T-helper 2 cell treated with Interferon-gamma antibody and Interleukin-4, amounts not matched to agents 5 μg/mL and 100 μg/mL, for 36 hours (primary cell): ENCODE measurements at regions not wholly inside any gene's neighbourhood (a gene's known extent, or its start where the extent isn't known, plus 50 kb on each side); places are given as distances from the start of the nearest gene placed in this dataset.

Experiments used
- DNase-seq: peaks from one replicate; pipeline ENCODE4 v3.0.0; 2021; ENCODE audit warnings: low spot score
- H3K27ac Mint-ChIP-seq: one replicate; pipeline ENCODE4 v1.8.0; 2021; ENCODE audit warnings: mild to moderate bottlenecking, mixed read lengths
- H3K27me3 Mint-ChIP-seq: one replicate; pipeline ENCODE4 v1.8.0; 2021; ENCODE audit warnings: low read depth, mixed read lengths
- H3K36me3 Mint-ChIP-seq: one replicate; pipeline ENCODE4 v1.8.0; 2021; ENCODE audit warnings: low read depth, mixed read lengths
- H3K4me1 Mint-ChIP-seq: one replicate; pipeline ENCODE4 v1.8.0; 2021; ENCODE audit warnings: low read depth, mixed read lengths
- H3K4me3 Mint-ChIP-seq: one replicate; pipeline ENCODE4 v1.8.0; 2022; ENCODE audit warnings: mild to moderate bottlenecking, moderate library complexity, mixed read lengths
- H3K9me3 Mint-ChIP-seq: one replicate; pipeline ENCODE4 v1.8.0; 2021; ENCODE audit warnings: mixed read lengths

DNA sequence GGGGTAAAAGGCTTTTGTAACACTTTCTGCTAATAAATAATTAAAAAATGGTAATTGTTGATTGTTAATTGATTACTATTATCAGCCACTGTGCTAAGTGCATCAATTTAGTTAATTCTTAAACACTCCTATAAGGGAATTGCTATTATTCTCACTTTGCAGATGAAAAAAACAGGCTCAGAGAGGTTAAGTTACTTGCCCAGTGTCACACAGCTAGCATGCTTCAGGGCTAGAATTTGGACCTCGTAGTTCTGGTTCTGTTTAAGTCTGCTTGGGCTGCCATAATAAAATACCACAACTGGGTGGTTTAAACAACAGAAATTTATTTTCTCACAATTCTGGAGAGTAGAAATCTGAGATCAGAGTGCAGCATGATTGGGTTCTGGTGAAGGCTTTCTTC, 164.8 kb upstream of the TBX18 start:
- no peaks in the 10 kb centered on the region for H3K27me3 Mint-ChIP-seq
- no peaks in the 10 kb centered on the region for H3K36me3 Mint-ChIP-seq
- no peaks in the 10 kb centered on the region for H3K9me3 Mint-ChIP-seq
- H3K4me3 Mint-ChIP-seq: no peak overlapping the region
- no peaks in the 10 kb centered on the region for H3K4me1 Mint-ChIP-seq
- no peak overlapping the region for H3K27ac Mint-ChIP-seq
- DNase-seq: no peak

DNA sequence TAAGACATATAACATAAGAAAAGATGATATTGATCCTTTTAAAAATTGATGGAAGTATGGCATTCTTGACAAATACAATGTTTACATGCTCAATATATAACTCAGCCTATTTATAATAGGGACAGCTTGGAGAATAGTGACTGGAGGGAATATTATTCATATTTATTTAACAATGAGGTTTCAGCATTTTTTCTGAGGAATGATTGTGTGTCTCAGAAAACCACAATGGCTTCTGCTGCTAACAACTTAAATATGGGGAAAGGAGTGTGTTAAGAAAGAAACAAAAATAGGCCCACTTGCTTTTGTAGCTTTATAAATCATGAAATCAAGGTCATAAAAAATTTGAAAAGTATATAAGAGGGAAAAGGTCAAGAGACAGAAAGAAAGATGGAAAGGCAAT, 163.2 kb upstream of the TBX18 start:
- Mint-ChIP-seq H3K4me1 (no peaks in the 10 kb centered on the region), H3K36me3 (no peaks in the 10 kb centered on the region), H3K27ac (no peak overlapping the region), H3K27me3 (no peaks in the 10 kb centered on the region), H3K9me3 (no peaks in the 10 kb centered on the region), H3K4me3 (no peak overlapping the region)
- DNase-seq: no peak

DNA sequence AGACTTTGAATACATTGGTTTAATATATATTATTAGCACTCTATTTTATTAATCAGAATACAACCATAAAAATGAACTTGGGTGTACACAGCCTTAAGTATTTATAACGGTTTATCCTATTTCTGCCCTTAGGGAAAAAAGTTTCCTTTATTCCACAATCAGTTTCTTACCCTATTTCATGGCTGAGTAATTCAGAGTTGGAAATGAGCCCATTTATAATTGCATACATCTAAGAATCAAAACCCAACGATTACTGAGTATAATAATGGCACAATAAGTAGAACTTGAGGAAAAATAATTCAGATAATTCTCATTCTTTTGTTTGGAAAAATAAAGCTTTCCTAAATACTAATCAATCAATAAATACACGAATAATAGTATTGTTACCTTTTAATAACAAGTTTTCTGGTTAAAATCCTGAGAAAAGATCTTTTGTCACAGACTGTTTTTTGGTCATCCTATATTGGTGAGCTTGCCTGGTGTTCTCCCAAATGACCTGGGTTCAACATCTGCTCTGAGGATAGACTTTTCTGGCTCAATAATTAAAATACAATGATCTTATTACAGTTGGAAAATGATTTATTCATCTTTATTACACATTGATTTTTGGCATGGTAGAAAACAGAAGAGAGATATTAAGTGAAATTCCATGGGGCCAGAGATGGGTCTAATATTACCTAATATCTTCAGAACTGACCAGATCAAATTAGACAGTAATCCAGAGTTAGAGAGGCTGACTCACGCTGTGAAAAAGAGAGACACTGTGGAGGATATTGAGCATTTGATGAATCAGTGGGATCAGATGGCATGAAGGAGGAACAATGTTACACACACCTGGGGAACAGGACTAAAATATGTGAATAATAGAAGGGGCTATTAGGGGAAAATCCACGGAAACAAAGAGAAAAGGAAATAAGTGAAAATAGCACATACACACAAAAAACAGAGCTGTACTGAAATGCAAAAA, 162.1 kb upstream of the TBX18 start:
- H3K4me3 Mint-ChIP-seq: no peak overlapping the region
- no peak overlapping the region for H3K27ac Mint-ChIP-seq
- no peaks in the 10 kb centered on the region for H3K27me3 Mint-ChIP-seq
- no peaks in the 10 kb centered on the region for H3K4me1 Mint-ChIP-seq
- no peaks in the 10 kb centered on the region for H3K9me3 Mint-ChIP-seq
- H3K36me3 Mint-ChIP-seq: no peaks in the 10 kb centered on the region
- no peak for DNase-seq

DNA sequence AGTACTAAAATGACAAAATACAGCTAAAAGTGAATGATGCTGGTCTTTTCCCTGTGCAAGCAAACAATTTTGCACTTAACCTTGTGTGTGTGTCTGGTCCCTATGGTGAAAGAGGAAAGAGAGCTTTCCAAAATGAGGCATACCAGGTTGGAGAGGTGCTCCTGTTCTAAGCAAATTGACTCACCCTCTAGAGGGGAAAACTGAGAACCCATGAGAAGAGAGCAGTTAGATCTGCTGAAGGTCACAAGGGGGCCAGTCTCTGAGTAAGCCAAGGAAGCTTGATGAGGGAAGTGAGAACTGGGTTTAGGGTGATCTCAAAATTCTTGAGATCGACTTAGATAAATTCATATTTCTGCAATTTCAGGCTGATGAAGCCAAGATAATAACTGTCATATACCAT, 157.5 kb upstream of the TBX18 start:
- Mint-ChIP-seq H3K9me3 (no peaks in the 10 kb centered on the region), H3K27ac (no peak overlapping the region), H3K36me3 (no peaks in the 10 kb centered on the region), H3K27me3 (no peaks in the 10 kb centered on the region), H3K4me1 (no peaks in the 10 kb centered on the region), H3K4me3 (no peak overlapping the region)
- DNase-seq: no peak

DNA sequence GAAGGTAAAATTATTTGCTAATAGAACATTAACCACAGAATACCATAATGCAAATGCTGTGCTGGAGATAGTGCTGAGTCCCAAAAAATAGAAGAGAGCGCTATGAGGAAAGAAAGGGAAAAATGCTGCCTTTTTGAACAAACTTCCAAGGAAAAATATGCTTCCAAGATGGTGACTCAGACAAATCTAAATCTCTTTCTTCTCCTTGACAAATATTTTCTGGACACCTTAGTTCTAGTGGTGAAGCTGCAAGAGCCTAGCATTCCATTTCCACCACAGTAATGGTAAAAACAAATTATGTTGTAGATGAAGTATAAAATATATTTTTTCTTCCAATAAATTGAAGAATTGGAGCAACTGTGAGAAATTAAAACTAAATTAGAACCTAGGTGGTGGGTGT, 155.6 kb upstream of the TBX18 start:
- H3K27me3 Mint-ChIP-seq: no peaks in the 10 kb centered on the region
- no peak overlapping the region for H3K4me3 Mint-ChIP-seq
- H3K9me3 Mint-ChIP-seq: no peaks in the 10 kb centered on the region
- no peaks in the 10 kb centered on the region for H3K36me3 Mint-ChIP-seq
- H3K4me1 Mint-ChIP-seq: no peaks in the 10 kb centered on the region
- H3K27ac Mint-ChIP-seq: no peak overlapping the region
- no peak for DNase-seq

DNA sequence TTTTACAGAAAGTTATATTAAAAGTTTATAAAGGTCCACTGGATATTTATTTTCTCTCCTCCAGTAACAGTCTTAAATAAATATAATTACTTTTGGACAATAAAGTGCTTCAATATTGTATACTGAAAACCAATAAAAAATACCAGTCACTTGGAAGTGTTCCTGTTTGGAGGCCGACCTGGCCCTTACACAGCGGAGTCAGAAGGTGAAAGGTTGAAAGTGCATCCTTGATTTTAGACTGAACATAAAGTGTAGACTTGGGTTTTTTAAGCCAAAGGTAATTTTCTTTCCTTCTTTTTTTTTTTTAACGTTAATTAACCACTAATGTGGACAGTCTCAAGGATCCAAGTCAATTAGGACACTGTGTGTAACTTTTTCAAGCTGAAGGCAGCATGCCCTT, 152.3 kb upstream of the TBX18 start:
- no peak for DNase-seq
- Mint-ChIP-seq H3K4me3 (no peak overlapping the region), H3K9me3 (no peaks in the 10 kb centered on the region), H3K36me3 (no peaks in the 10 kb centered on the region), H3K4me1 (no peaks in the 10 kb centered on the region), H3K27me3 (no peaks in the 10 kb centered on the region), H3K27ac (no peak overlapping the region)

DNA sequence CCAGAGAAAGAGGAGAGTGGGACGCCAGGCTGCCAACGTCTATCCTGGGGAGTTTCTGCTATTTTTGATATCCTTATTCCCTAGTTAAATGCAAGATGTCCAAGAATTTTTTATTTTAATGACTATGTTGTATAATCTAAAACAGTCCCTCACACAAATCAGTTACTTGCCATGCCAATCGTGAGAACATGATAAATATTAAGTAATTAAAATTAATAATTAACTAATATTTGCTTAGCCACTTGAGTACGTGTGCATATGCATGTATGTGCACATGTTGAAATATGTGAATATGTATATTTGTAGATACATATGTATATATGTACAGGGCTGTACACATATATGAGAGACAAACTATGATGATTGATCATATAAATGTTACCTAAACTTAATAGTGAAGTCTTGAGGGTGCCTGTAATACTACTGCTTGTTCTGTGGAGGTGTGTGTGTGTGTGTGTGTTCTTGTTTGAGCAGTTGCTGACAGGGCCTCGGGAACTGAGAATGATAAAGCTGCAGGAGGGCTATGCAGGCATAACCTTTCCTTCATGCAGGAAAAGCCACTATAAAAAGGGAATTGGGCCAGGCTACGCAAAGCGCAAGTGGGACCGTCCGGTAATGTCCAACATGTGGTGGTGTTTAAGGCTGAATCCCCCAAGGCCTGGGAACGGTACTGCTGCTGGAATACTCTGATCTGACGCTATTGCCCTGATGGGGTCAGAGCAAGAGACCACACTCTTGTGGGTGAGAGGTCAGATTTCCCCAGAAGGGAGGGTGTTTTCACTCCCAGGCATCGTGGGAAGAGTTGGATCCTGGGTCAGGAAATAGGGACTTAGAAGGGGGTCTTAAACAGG, 148.3 kb upstream of the TBX18 start:
- Mint-ChIP-seq H3K4me1 (no peaks in the 10 kb centered on the region), H3K27me3 (no peaks in the 10 kb centered on the region), H3K36me3 (no peaks in the 10 kb centered on the region), H3K27ac (no peak overlapping the region), H3K4me3 (no peak overlapping the region), H3K9me3 (no peaks in the 10 kb centered on the region)
- DNase-seq: no peak

DNA sequence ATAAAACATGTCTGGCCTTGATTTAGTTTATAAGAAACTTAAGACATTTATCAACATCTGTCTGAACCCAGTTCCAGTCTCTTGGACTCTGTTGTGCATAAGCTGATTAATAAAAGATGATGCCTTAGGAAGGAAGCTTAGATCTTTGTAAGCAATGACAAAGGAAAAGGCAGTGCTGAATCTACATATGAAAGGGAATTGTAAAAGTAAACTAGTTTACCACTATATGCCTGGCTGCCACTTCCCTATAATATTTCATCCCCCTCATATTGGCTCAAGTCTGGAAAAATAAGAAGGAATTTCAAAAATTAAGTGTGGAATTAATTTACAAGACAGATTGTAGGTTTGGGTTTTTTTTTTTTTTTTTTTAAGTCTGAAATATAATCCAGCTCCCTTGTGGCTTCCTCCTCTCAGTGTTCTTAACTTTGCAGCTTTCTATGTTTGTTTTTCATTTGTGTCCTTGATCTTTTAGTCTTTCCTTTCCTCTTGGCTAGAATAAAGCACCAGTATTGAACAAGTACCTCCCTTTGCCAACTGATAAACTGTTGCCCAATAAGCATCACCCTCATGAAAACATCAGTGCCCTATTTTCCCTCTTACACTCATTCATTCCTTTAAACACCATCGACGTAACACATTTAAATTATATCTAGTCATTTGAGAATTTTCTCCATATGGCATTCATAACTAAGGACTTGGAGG, 146.7 kb upstream of the TBX18 start:
- DNase-seq: no peak
- Mint-ChIP-seq H3K4me3 (no peak overlapping the region), H3K4me1 (no peaks in the 10 kb centered on the region), H3K27me3 (no peaks in the 10 kb centered on the region), H3K36me3 (no peaks in the 10 kb centered on the region), H3K27ac (no peak overlapping the region), H3K9me3 (no peaks in the 10 kb centered on the region)

DNA sequence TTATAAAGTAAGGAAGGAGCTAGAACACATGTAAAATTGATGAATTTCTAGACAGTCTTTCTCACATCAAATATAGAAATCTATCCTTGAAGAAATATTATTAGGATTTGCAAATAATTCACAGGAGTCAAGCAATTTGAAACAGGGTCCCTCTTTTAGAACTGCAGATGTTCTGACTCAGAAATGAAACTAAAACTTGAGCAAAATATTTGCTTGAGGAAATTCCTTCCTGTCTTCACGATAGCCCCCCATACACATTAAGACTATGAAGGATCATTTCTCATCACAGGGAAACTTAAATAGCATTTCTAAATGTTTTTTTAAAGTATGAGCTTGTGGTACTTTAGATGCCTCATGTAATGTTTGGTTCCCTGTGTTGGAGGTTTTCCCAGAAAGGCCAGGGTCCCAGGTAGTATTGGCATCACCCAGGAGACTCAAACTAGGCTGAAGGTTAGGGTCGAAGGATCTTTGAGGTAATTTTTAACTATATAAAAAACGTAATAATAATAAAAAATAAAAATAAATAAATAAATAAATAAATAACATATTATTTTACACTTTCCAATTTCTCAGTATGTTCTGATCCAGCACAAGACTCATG, 144.0 kb upstream of the TBX18 start:
- H3K9me3 Mint-ChIP-seq: no peaks in the 10 kb centered on the region
- no peak for DNase-seq
- no peaks in the 10 kb centered on the region for H3K36me3 Mint-ChIP-seq

DNA sequence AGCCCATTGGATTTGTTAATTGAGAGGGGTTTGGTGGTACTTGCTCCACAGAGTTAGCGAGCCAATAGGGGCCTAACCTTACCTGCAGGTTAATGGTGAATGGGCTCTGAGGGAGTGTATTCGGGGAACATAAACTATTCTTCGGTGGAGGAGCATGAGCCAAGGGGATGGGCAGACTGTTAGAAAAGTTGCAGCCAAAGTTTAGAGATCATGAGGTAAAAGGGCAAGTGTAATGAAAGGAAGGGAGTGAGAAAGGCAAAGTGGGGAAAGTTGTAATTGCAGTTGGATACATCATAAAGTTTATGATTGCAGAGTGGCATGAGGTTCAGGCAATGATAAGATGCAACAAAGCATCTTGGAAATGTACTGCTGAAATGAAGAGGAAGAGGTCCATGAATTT, 142.1 kb upstream of the TBX18 start:
- Mint-ChIP-seq H3K9me3 (no peaks in the 10 kb centered on the region), H3K27me3 (no peaks in the 10 kb centered on the region), H3K36me3 (no peaks in the 10 kb centered on the region), H3K27ac (no peak overlapping the region), H3K4me3 (no peak overlapping the region), H3K4me1 (no peaks in the 10 kb centered on the region)
- DNase-seq: no peak

More for the DNA sequence above, 144.0 kb upstream of the TBX18 start:
- Mint-ChIP-seq H3K4me1 (no peaks in the 10 kb centered on the region), H3K4me3 (no peak overlapping the region), H3K27ac (no peak overlapping the region), H3K27me3 (no peaks in the 10 kb centered on the region)

DNA sequence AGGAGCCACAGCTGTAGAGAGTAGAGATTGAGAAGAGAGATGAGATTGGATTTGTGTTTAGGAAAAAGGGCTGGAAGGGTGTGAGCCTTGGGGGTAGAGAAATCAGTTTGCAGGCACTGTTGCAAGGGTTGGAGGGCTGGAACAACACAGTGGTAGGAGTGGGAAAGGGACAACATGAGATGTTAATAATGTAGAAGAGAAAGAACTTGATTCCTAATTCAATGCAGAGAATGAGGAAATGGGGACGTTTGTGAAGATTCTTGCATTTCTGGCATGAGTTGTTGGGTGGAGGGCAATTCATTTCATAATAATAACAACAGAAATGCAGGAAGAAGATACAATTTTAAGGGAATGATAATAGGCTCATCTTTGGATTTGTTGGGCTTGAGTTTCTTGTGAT, 141.4 kb upstream of the TBX18 start:
- no peaks in the 10 kb centered on the region for H3K27me3 Mint-ChIP-seq
- DNase-seq: no peak
- no peaks in the 10 kb centered on the region for H3K36me3 Mint-ChIP-seq
- H3K4me1 Mint-ChIP-seq: no peaks in the 10 kb centered on the region
- H3K27ac Mint-ChIP-seq: no peak overlapping the region
- no peak overlapping the region for H3K4me3 Mint-ChIP-seq
- H3K9me3 Mint-ChIP-seq: no peaks in the 10 kb centered on the region

DNA sequence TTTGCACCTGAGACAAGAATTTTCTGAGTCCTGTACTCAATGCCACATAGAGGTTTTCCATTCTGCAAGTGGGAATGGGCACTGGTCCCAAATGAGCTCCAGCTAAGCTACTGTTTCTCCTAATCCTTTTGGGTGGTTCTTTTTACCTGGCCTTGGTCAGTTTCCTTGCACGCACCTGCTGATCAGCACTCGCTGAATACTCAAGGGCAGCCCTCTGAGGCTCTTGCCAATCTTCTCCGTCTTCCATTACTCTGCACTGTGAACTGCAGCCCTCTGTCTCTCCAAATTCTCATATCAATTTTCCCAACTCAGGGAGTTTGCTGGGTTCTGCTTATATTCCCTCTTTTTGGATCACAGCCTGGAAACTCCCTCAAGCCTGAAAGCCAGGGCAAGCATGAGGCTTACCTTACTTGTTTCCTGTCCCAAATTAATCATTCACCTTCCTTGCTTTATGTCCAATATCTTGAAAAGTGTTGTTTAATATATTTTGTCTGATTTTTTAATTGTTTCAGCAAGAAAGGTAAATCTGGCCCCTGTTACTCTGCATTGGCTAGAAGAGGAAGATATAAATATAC, 138.0 kb upstream of the TBX18 start:
- Mint-ChIP-seq H3K4me3 (no peak overlapping the region), H3K27ac (no peak overlapping the region)

DNA sequence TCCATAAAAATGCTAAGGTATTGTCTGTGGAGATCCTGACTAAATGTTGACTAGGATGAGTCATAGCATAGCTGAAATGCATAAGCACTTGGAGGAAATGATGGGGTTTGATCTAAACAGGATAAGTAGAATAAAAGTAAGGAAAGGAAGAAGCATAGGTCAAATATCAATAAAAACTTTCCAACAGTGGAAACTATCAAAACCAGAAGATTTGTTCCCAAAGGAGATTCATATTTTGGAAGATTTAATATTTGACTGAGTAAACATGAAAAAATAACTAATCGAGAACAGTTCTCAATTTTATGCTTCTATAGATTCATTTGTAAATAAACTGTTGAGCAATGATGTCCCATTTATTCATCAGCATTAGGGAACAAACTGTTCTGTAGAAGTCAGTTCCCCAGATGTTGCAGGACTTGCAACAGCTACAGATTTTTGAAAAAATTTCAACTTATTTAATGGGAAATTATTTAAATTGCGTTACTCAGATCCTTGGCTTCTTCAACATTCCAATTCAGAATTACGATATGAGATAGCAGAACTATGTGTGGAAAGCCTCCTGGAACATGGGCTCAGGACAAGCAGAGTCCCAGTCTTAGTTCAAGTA, 133.7 kb upstream of the TBX18 start:
- Mint-ChIP-seq H3K4me3 (no peak overlapping the region), H3K27me3 (no peaks in the 10 kb centered on the region), H3K36me3 (no peaks in the 10 kb centered on the region), H3K9me3 (no peaks in the 10 kb centered on the region), H3K27ac (no peak overlapping the region), H3K4me1 (no peaks in the 10 kb centered on the region)
- no peak for DNase-seq

More for the DNA sequence above, 138.0 kb upstream of the TBX18 start:
- H3K9me3 Mint-ChIP-seq: no peaks in the 10 kb centered on the region
- no peaks in the 10 kb centered on the region for H3K36me3 Mint-ChIP-seq
- no peaks in the 10 kb centered on the region for H3K4me1 Mint-ChIP-seq
- DNase-seq: no peak
- no peaks in the 10 kb centered on the region for H3K27me3 Mint-ChIP-seq
